ENCODE measurements at regions not wholly inside any gene's neighbourhood (a gene's known extent, or its start where the extent isn't known, plus 50 kb on each side); places are given as distances from the start of the nearest gene placed in this dataset.

- no CpG with 5 or more reads among the region's 1 CpG for WGBS, 2 experiments (ENCODE audit: extremely low coverage in 2 of 2, insufficient read length in 1 of 2)
These were observed 142.5 kb downstream of the IL20RB start for GRCh38 chr3:137100326-137100725.

More at GRCh38 chr3:137100326-137100725, 142.5 kb downstream of the IL20RB start:
- H2AFZ ChIP-seq (replicated peaks; ENCODE audit: low read length, poor library complexity) = no peak overlapping the region
- H3K9ac ChIP-seq (ENCODE audit: low read depth, low read length) = no peak overlapping the region
- no peak overlapping the region for H2AK9ac ChIP-seq (replicated peaks; ENCODE audit: low read depth, low read length, poor library complexity)
- H3K36me3 ChIP-seq (ENCODE audit: control insufficient read depth, insufficient read depth, low read length) = no peaks in the 10 kb centered on the region
- H3K27me3 ChIP-seq (ENCODE audit: control insufficient read depth, insufficient read depth, low read length) = peaks cover 2% of the 10 kb centered on the region
- no peak overlapping the region for H2BK5ac ChIP-seq (ENCODE audit: low read depth, low read length, poor library complexity, severe bottlenecking)
- no peak overlapping the region for H4K5ac ChIP-seq (ENCODE audit: low read depth, low read length)
- H3K23ac ChIP-seq (ENCODE audit: low read depth, low read length) = no peak overlapping the region
- DNase-seq = no peak
- H3K56ac ChIP-seq (ENCODE audit: extremely low read depth, insufficient read depth, low read length) = no peak overlapping the region
- H3K18ac ChIP-seq (ENCODE audit: low read depth, low read length) = no peak overlapping the region
- H3K79me1 ChIP-seq (ENCODE audit: low read depth in 1 of 2, low read length in 2 of 2) = no peaks in the 10 kb centered on the region
- CTCF ChIA-PET = no interaction called here
- H3K9me1 ChIP-seq (ENCODE audit: insufficient read depth, low read length) = no peaks in the 10 kb centered on the region
- TF ChIP-seq CTCF (conservative IDR thresholded peaks at IDR 0.05; ENCODE audit: low read depth, low read length) (no peak), FOS (IDR thresholded peaks at IDR 0.05; ENCODE audit: low read depth, low read length) (no peak), RFX5 (IDR thresholded peaks at IDR 0.05; ENCODE audit: low read depth, low read length) (no peak), RAD21 (IDR thresholded peaks at IDR 0.05; ENCODE audit: low read length) (no peak), BHLHE40 (IDR thresholded peaks at IDR 0.05; ENCODE audit: low read depth, low read length) (no peak), ELK1 (IDR thresholded peaks at IDR 0.05; ENCODE audit: borderline replicate concordance, low read depth, low read length) (no peak), CEBPB (IDR thresholded peaks at IDR 0.05; ENCODE audit: low read depth, low read length) (no peak), RCOR1 (IDR thresholded peaks at IDR 0.05; ENCODE audit: insufficient replicate concordance, low read length) (no peak), USF2 (IDR thresholded peaks at IDR 0.05; ENCODE audit: low read depth, low read length) (no peak), MAFK (IDR thresholded peaks at IDR 0.05; ENCODE audit: low read depth, low read length) (no peak), POLR2A (IDR thresholded peaks at IDR 0.05; ENCODE audit: low read depth, low read length) (no peak), SMC3 (IDR thresholded peaks at IDR 0.05; ENCODE audit: low read depth, low read length) (no peak), CHD1 (IDR thresholded peaks at IDR 0.05; ENCODE audit: low read depth, low read length) (no peak), NFE2L2 (IDR thresholded peaks at IDR 0.05; ENCODE audit: low read depth, low read length) (no peak), MXI1 (IDR thresholded peaks at IDR 0.05; ENCODE audit: borderline replicate concordance, low read depth, low read length) (no peak), MAZ (IDR thresholded peaks at IDR 0.05; ENCODE audit: borderline replicate concordance, low read depth, low read length) (no peak)
- intact Hi-C loops (cut with micrococcal nuclease) (no loop called here), in situ Hi-C loops (cut with MboI; ENCODE audit: low sequenced_read_pairs) (loop anchor here (10.0 kb wide), 1 partner anchor 844 kb away; no protein-coding TSS in a partner anchor), dilution Hi-C loops (cut with HindIII; ENCODE audit: low sequenced_read_pairs, unreplicated experiment) (no loop called here)
- no peak for ATAC-seq (ENCODE audit: low read depth)
- BruUV-seq (replicated peaks) = no TSS peak
- H4K8ac ChIP-seq (ENCODE audit: low read depth in 2 of 2, low read length in 2 of 2) = no peak overlapping the region
- H3K9me3 ChIP-seq (ENCODE audit: control insufficient read depth, insufficient read depth, low read length) = no peaks in the 10 kb centered on the region
- no peak overlapping the region for H3K14ac ChIP-seq (replicated peaks; ENCODE audit: low read depth, low read length)
- no peak overlapping the region for H3K4ac ChIP-seq (ENCODE audit: low read depth, low read length)
- no peak overlapping the region for H3K27ac ChIP-seq (ENCODE audit: insufficient read depth, low read length)
- no peak overlapping the region for H4K91ac ChIP-seq (ENCODE audit: insufficient read depth, low read depth, low read length)
- H4K20me1 ChIP-seq (ENCODE audit: insufficient read depth, low read length) = no peaks in the 10 kb centered on the region
- no peak overlapping the region for H3K4me2 ChIP-seq (ENCODE audit: low read depth, low read length)
- H3K4me1 ChIP-seq (ENCODE audit: control insufficient read depth, insufficient read depth, low read length) = no peaks in the 10 kb centered on the region
- no peak overlapping the region for H3K4me3 ChIP-seq (ENCODE audit: insufficient read depth, low read depth, low read length)
- no peak overlapping the region for H2BK15ac ChIP-seq (ENCODE audit: low read depth, low read length)
- POLR2A ChIA-PET (ENCODE audit: unreplicated experiment) = no interaction called here
- H2AK5ac ChIP-seq (ENCODE audit: low read depth, low read length) = no peak overlapping the region
- H2BK120ac ChIP-seq (ENCODE audit: low read depth, low read length) = no peak overlapping the region
- no peak overlapping the region for H2BK20ac ChIP-seq (ENCODE audit: low read depth, low read length)
